Glutamatergic neuron (in vitro differentiated cells): ENCODE measurements at regions not wholly inside any gene's neighbourhood (a gene's known extent, or its start where the extent isn't known, plus 50 kb on each side); places are given as distances from the start of the nearest gene placed in this dataset.
A peak's percentile ranks its signal among the peaks of the same experiment; 100 is the strongest.

Experiments used
- DNase-seq: peaks from one replicate; pipeline ENCODE4 v3.0.0; 2022
- H3K27ac Mint-ChIP-seq: one replicate; pipeline ENCODE4 v1.8.0; 2020; ENCODE audit warnings: mild to moderate bottlenecking, mixed read lengths, inconsistent platforms; ENCODE audit not compliant: unreplicated experiment
- H3K27me3 Mint-ChIP-seq: one replicate; pipeline ENCODE4 v1.8.0; 2020; ENCODE audit warnings: mild to moderate bottlenecking, moderate library complexity, mixed read lengths, inconsistent platforms; ENCODE audit not compliant: unreplicated experiment
- H3K36me3 Mint-ChIP-seq: one replicate; pipeline ENCODE4 v1.8.0; 2020; ENCODE audit warnings: mild to moderate bottlenecking, mixed read lengths, inconsistent platforms; ENCODE audit not compliant: unreplicated experiment
- H3K4me1 Mint-ChIP-seq: one replicate; pipeline ENCODE4 v1.8.0; 2020; ENCODE audit warnings: mild to moderate bottlenecking, low read depth, mixed read lengths, inconsistent platforms; ENCODE audit not compliant: unreplicated experiment
- H3K4me3 Mint-ChIP-seq: one replicate; pipeline ENCODE4 v1.8.0; 2020; ENCODE audit warnings: mild to moderate bottlenecking, mixed read lengths, inconsistent platforms; ENCODE audit not compliant: unreplicated experiment
- H3K9me3 Mint-ChIP-seq: one replicate; pipeline ENCODE4 v1.8.0; 2020; ENCODE audit warnings: mild to moderate bottlenecking, moderate library complexity, mixed read lengths, inconsistent platforms; ENCODE audit not compliant: unreplicated experiment
- CTCF ChIP-seq: fragments of 200-600 bp; sonication (generic); IDR thresholded peaks from one replicate; pipeline ENCODE4 v1.5.0; 2021; ENCODE audit not compliant: partially characterized antibody, unreplicated experiment

GRCh38 chr5:124365361-124365801 lies 381.1 kb downstream of the ZNF608 start:
- Mint-ChIP-seq H3K27me3 (peaks cover 2% of the 10 kb centered on the region), H3K36me3 (peaks cover 6% of the 10 kb centered on the region), H3K27ac (peak overlapping the region; percentile 75), H3K9me3 (peaks cover 2% of the 10 kb centered on the region), H3K4me3 (no peak overlapping the region), H3K4me1 (peaks cover 6% of the 10 kb centered on the region)
- DNase-seq: peak; percentile 26
- no peak for TF ChIP-seq CTCF

- H3K27me3 Mint-ChIP-seq: peaks cover 4% of the 10 kb centered on the region
- no peak overlapping the region for H3K4me3 Mint-ChIP-seq
- H3K27ac Mint-ChIP-seq: no peak overlapping the region
- no peaks in the 10 kb centered on the region for H3K4me1 Mint-ChIP-seq
- H3K9me3 Mint-ChIP-seq: peaks cover 1% of the 10 kb centered on the region
- no peak for TF ChIP-seq CTCF
- DNase-seq: no peak
- no peaks in the 10 kb centered on the region for H3K36me3 Mint-ChIP-seq
Observed at GRCh38 chr5:124355928-124356327, 390.5 kb downstream of the ZNF608 start.

GRCh38 chr5:124353016-124353415 lies 393.4 kb downstream of the ZNF608 start:
- Mint-ChIP-seq H3K4me1 (no peaks in the 10 kb centered on the region), H3K9me3 (peaks cover 1% of the 10 kb centered on the region), H3K4me3 (no peak overlapping the region), H3K27me3 (peaks cover 4% of the 10 kb centered on the region), H3K27ac (no peak overlapping the region), H3K36me3 (no peaks in the 10 kb centered on the region)
- DNase-seq: no peak
- no peak for TF ChIP-seq CTCF

- TF ChIP-seq CTCF: no peak
- Mint-ChIP-seq H3K9me3 (peaks cover 1% of the 10 kb centered on the region), H3K4me1 (no peaks in the 10 kb centered on the region), H3K36me3 (no peaks in the 10 kb centered on the region), H3K27me3 (peaks cover 4% of the 10 kb centered on the region), H3K27ac (no peak overlapping the region), H3K4me3 (no peak overlapping the region)
- no peak for DNase-seq
Observed at GRCh38 chr5:124352312-124352711, 394.1 kb downstream of the ZNF608 start.

- Mint-ChIP-seq H3K27ac (no peak overlapping the region), H3K9me3 (peaks cover 1% of the 10 kb centered on the region), H3K27me3 (peaks cover 2% of the 10 kb centered on the region), H3K4me1 (no peaks in the 10 kb centered on the region), H3K36me3 (no peaks in the 10 kb centered on the region), H3K4me3 (no peak overlapping the region)
- no peak for TF ChIP-seq CTCF
- no peak for DNase-seq
Observed at GRCh38 chr5:124349931-124350330, 396.5 kb downstream of the ZNF608 start.
